ENCODE measurements at regions not wholly inside any gene's neighbourhood (a gene's known extent, or its start where the extent isn't known, plus 50 kb on each side); places are given as distances from the start of the nearest gene placed in this dataset.

GRCh38 chr14:86683561-86683960 lies 1153.6 kb downstream of the FLRT2 start:
- Histone ChIP-seq H3K4me1 (ENCODE audit: control insufficient read depth in 1 of 2, insufficient read depth in 2 of 2, low read length in 2 of 2) (no peaks in the 10 kb centered on the region), H3K4me3 (ENCODE audit: low read depth in 1 of 2, low read length in 2 of 2) (no peak overlapping the region), H3K27me3 (ENCODE audit: low read depth, low read length) (no peaks in the 10 kb centered on the region), H3K36me3 (ENCODE audit: control insufficient read depth in 1 of 2, insufficient read depth in 2 of 2, low read length in 2 of 2) (no peaks in the 10 kb centered on the region), H3K9me3 (ENCODE audit: control insufficient read depth in 1 of 2, low read length in 2 of 2) (no peaks in the 10 kb centered on the region), H3K27ac (ENCODE audit: low read length) (no peak overlapping the region)

GRCh38 chr14:86675059-86675458 lies 1145.1 kb downstream of the FLRT2 start:
- H3K36me3 ChIP-seq (ENCODE audit: control insufficient read depth in 1 of 2, insufficient read depth in 2 of 2, low read length in 2 of 2): no peaks in the 10 kb centered on the region
- H3K27me3 ChIP-seq (ENCODE audit: low read depth, low read length): no peaks in the 10 kb centered on the region
- H3K4me1 ChIP-seq (ENCODE audit: control insufficient read depth in 1 of 2, insufficient read depth in 2 of 2, low read length in 2 of 2): no peaks in the 10 kb centered on the region
- H3K4me3 ChIP-seq (ENCODE audit: low read depth in 1 of 2, low read length in 2 of 2): no peak overlapping the region
- H3K27ac ChIP-seq (ENCODE audit: low read length): no peak overlapping the region
- H3K9me3 ChIP-seq (ENCODE audit: control insufficient read depth in 1 of 2, low read length in 2 of 2): no peaks in the 10 kb centered on the region

GRCh38 chr14:86673523-86673969 lies 1143.6 kb downstream of the FLRT2 start:
- no peaks in the 10 kb centered on the region for H3K4me1 ChIP-seq (ENCODE audit: control insufficient read depth in 1 of 2, insufficient read depth in 2 of 2, low read length in 2 of 2)
- H3K9me3 ChIP-seq (ENCODE audit: control insufficient read depth in 1 of 2, low read length in 2 of 2): no peaks in the 10 kb centered on the region
- H3K27me3 ChIP-seq (ENCODE audit: low read depth, low read length): no peaks in the 10 kb centered on the region
- H3K4me3 ChIP-seq (ENCODE audit: low read depth in 1 of 2, low read length in 2 of 2): no peak overlapping the region
- no peak overlapping the region for H3K27ac ChIP-seq (ENCODE audit: low read length)
- H3K36me3 ChIP-seq (ENCODE audit: control insufficient read depth in 1 of 2, insufficient read depth in 2 of 2, low read length in 2 of 2): no peaks in the 10 kb centered on the region

DNA sequence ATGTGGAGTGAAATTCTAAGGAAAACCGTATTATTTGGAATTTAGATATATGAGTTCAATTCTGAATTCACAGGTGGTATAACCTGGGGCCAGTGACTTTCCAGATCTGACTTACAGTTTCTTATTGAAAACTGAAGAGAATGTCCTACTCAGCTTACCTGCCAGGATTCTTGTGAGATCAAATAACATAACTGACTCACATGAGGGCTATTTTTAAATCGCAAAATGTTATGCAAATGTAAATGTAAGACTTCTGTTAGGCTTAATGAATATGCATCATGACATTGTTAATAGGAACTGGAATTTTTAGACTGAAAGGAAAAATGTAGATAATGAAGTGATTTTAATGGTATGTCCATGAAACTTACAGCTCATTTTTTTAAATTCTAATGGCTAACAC lies 1142.1 kb downstream of the FLRT2 start:
- Histone ChIP-seq H3K36me3 (ENCODE audit: control insufficient read depth in 1 of 2, insufficient read depth in 2 of 2, low read length in 2 of 2) (no peaks in the 10 kb centered on the region), H3K4me1 (ENCODE audit: control insufficient read depth in 1 of 2, insufficient read depth in 2 of 2, low read length in 2 of 2) (no peaks in the 10 kb centered on the region), H3K27ac (ENCODE audit: low read length) (no peak overlapping the region), H3K9me3 (ENCODE audit: control insufficient read depth in 1 of 2, low read length in 2 of 2) (no peaks in the 10 kb centered on the region), H3K27me3 (ENCODE audit: low read depth, low read length) (no peaks in the 10 kb centered on the region), H3K4me3 (ENCODE audit: low read depth in 1 of 2, low read length in 2 of 2) (no peak overlapping the region)

- H3K27me3 ChIP-seq (ENCODE audit: low read depth, low read length): no peaks in the 10 kb centered on the region
- no peak overlapping the region for H3K27ac ChIP-seq (ENCODE audit: low read length)
- no peak overlapping the region for H3K4me3 ChIP-seq (ENCODE audit: low read depth in 1 of 2, low read length in 2 of 2)
- H3K9me3 ChIP-seq (ENCODE audit: control insufficient read depth in 1 of 2, low read length in 2 of 2): no peaks in the 10 kb centered on the region
- H3K36me3 ChIP-seq (ENCODE audit: control insufficient read depth in 1 of 2, insufficient read depth in 2 of 2, low read length in 2 of 2): no peaks in the 10 kb centered on the region
- no peaks in the 10 kb centered on the region for H3K4me1 ChIP-seq (ENCODE audit: control insufficient read depth in 1 of 2, insufficient read depth in 2 of 2, low read length in 2 of 2)
Observed at GRCh38 chr14:86665975-86666374, 1136.0 kb downstream of the FLRT2 start.

- Histone ChIP-seq H3K36me3 (ENCODE audit: control insufficient read depth in 1 of 2, insufficient read depth in 2 of 2, low read length in 2 of 2) (no peaks in the 10 kb centered on the region), H3K27ac (ENCODE audit: low read length) (no peak overlapping the region), H3K4me3 (ENCODE audit: low read depth in 1 of 2, low read length in 2 of 2) (no peak overlapping the region), H3K9me3 (ENCODE audit: control insufficient read depth in 1 of 2, low read length in 2 of 2) (no peaks in the 10 kb centered on the region), H3K27me3 (ENCODE audit: low read depth, low read length) (no peaks in the 10 kb centered on the region), H3K4me1 (ENCODE audit: control insufficient read depth in 1 of 2, insufficient read depth in 2 of 2, low read length in 2 of 2) (no peaks in the 10 kb centered on the region)
Observed at GRCh38 chr14:86662334-86662733, 1132.4 kb downstream of the FLRT2 start.

DNA sequence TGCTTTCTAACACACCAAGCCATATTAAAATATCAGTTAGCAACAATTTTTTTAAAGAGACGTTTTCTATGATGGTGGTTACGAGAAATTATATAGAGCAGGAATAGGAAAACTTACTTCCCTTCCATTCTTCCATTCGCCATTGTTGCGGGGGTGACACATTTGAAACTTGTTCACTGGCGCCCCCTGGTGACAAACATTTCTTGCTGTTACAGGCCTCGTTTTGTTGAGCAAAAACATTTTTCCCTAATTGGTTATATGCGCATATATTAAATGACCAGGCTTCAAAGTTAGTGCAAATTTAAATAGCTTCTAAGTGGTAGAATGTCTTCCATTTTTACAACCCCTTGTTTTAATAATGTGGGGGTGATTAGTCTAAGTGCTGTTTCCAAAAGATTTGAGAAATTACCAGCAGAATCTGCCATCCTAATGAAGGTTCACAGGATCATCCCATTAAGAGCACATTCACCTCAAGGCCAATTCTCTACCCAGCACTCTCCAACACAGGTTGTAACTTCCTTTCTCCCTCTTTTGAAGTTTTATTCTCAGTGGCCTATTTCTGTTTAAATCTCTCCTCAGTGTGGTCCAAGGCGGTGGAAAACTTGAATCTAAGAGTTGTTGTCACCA lies 1124.7 kb downstream of the FLRT2 start:
- no peaks in the 10 kb centered on the region for H3K36me3 ChIP-seq (ENCODE audit: control insufficient read depth in 1 of 2, insufficient read depth in 2 of 2, low read length in 2 of 2)
- no peaks in the 10 kb centered on the region for H3K4me1 ChIP-seq (ENCODE audit: control insufficient read depth in 1 of 2, insufficient read depth in 2 of 2, low read length in 2 of 2)

GRCh38 chr14:86652526-86652925 lies 1122.6 kb downstream of the FLRT2 start:
- H3K9me3 ChIP-seq (ENCODE audit: control insufficient read depth in 1 of 2, low read length in 2 of 2): peaks cover 0 to 4% of the 10 kb centered on the region in 2 donors

More for the DNA sequence above, 1124.7 kb downstream of the FLRT2 start:
- H3K27me3 ChIP-seq (ENCODE audit: low read depth, low read length): no peaks in the 10 kb centered on the region
- H3K4me3 ChIP-seq (ENCODE audit: low read depth in 1 of 2, low read length in 2 of 2): no peak overlapping the region
- H3K9me3 ChIP-seq (ENCODE audit: control insufficient read depth in 1 of 2, low read length in 2 of 2): peaks cover 0 to 4% of the 10 kb centered on the region in 2 donors
- no peak overlapping the region for H3K27ac ChIP-seq (ENCODE audit: low read length)

DNA sequence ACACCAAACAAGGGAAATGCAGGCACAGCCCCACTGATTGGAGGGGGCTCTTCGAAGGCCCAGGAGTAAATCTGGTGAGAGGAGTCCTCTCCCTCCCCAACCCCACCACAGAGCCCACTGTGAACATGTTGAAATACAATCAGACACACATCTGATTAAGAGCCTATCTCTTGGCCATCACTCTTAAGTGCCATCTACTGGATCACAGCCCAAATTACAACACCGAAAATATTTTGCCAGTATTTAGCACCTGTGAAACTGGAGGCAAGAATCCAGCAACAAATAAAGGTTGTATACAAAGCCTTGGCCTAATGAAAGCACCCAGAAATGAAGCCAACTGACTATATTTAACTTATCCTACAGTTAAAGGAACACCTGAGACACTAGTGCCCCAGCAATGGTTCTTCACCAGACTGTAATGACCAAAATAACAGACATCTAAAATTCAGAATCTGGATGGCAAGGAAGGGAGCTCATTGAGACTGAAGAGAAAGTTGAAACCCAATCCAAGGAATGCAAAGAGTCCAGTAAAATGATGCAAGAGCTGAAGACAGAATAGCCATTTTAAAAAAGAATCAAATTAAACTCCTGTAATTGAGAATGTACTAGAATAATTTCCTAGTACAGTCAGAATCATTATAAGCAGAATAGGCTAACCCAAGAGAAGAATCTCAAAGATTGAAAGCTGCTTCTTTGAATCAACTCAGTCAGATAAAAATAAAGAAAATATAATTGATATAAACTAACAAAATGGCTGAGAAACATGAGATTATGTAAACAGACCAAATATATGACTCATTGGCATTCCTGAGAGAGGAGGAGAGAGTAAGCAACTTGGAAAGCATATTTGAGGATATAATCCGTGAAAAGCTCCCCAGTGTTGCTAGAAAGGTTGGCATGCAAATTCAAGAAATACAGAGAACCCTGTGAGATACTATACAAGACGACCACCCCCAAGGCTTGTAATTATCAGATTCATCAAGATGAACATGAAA lies 1117.0 kb downstream of the FLRT2 start:
- no peaks in the 10 kb centered on the region for H3K4me1 ChIP-seq (ENCODE audit: control insufficient read depth in 1 of 2, insufficient read depth in 2 of 2, low read length in 2 of 2)
- H3K27ac ChIP-seq (ENCODE audit: low read length): no peak overlapping the region
- H3K36me3 ChIP-seq (ENCODE audit: control insufficient read depth in 1 of 2, insufficient read depth in 2 of 2, low read length in 2 of 2): no peaks in the 10 kb centered on the region
- H3K4me3 ChIP-seq (ENCODE audit: low read depth in 1 of 2, low read length in 2 of 2): no peak overlapping the region
- H3K9me3 ChIP-seq (ENCODE audit: control insufficient read depth in 1 of 2, low read length in 2 of 2): peaks cover 0 to 10% of the 10 kb centered on the region in 2 donors
- no peaks in the 10 kb centered on the region for H3K27me3 ChIP-seq (ENCODE audit: low read depth, low read length)

More at GRCh38 chr14:86652526-86652925, 1122.6 kb downstream of the FLRT2 start:
- no peak overlapping the region for H3K27ac ChIP-seq (ENCODE audit: low read length)
- H3K27me3 ChIP-seq (ENCODE audit: low read depth, low read length): no peaks in the 10 kb centered on the region
- no peak overlapping the region for H3K4me3 ChIP-seq (ENCODE audit: low read depth in 1 of 2, low read length in 2 of 2)
- no peaks in the 10 kb centered on the region for H3K4me1 ChIP-seq (ENCODE audit: control insufficient read depth in 1 of 2, insufficient read depth in 2 of 2, low read length in 2 of 2)
- H3K36me3 ChIP-seq (ENCODE audit: control insufficient read depth in 1 of 2, insufficient read depth in 2 of 2, low read length in 2 of 2): no peaks in the 10 kb centered on the region

GRCh38 chr14:86646125-86646524 lies 1116.2 kb downstream of the FLRT2 start:
- Histone ChIP-seq H3K27ac (ENCODE audit: low read length) (no peak overlapping the region), H3K4me3 (ENCODE audit: low read depth in 1 of 2, low read length in 2 of 2) (no peak overlapping the region), H3K4me1 (ENCODE audit: control insufficient read depth in 1 of 2, insufficient read depth in 2 of 2, low read length in 2 of 2) (no peaks in the 10 kb centered on the region), H3K36me3 (ENCODE audit: control insufficient read depth in 1 of 2, insufficient read depth in 2 of 2, low read length in 2 of 2) (no peaks in the 10 kb centered on the region), H3K27me3 (ENCODE audit: low read depth, low read length) (no peaks in the 10 kb centered on the region), H3K9me3 (ENCODE audit: control insufficient read depth in 1 of 2, low read length in 2 of 2) (peaks cover 0 to 10% of the 10 kb centered on the region in 2 donors)

DNA sequence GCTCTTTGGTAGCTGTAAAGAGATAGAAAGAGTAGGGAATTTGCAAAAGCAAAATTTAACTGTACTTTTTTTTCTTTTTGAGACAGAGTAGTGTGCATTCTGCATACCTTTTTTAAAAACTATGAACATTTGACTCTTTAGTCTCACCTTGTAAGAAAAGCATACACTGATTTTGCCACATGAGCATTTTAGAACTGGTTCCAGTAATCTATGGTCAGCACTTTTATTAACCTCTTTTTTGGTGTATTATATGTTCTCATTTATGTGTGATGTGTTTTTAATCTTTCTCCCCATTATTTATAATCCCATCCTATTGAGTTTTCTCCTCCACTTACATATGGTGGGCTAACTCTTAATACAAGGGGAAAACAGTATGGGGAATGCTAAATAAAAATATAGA lies 1111.4 kb downstream of the FLRT2 start:
- Histone ChIP-seq H3K9me3 (ENCODE audit: control insufficient read depth in 1 of 2, low read length in 2 of 2) (no peaks in the 10 kb centered on the region), H3K4me3 (ENCODE audit: low read depth in 1 of 2, low read length in 2 of 2) (no peak overlapping the region), H3K27ac (ENCODE audit: low read length) (no peak overlapping the region), H3K27me3 (ENCODE audit: low read depth, low read length) (no peaks in the 10 kb centered on the region), H3K4me1 (ENCODE audit: control insufficient read depth in 1 of 2, insufficient read depth in 2 of 2, low read length in 2 of 2) (no peaks in the 10 kb centered on the region), H3K36me3 (ENCODE audit: control insufficient read depth in 1 of 2, insufficient read depth in 2 of 2, low read length in 2 of 2) (no peaks in the 10 kb centered on the region)

Measured in muscle layer of duodenum (tissue), 2 donors.